Astrocyte (in vitro differentiated cells and primary cell): ENCODE measurements at regions not wholly inside any gene's neighbourhood (a gene's known extent, or its start where the extent isn't known, plus 50 kb on each side); places are given as distances from the start of the nearest gene placed in this dataset.

Experiments used
- DNase-seq: peaks from one replicate; pipeline ENCODE4 v3.0.0-alpha.2; 2010; ENCODE audit warnings: low read depth
- FAIRE-seq: peaks from 2 replicates; lab custom pipeline; 2011; peaks lifted over from hg19 to GRCh38; lab: Jason Lieb, UNC
- H2AFZ ChIP-seq: 2 replicates; pipeline ENCODE4 v1.6.0; 2012; ENCODE audit warnings: low read depth, low read length, inconsistent platforms
- H3K27ac ChIP-seq: 2 replicates; pipeline ENCODE4 v1.5.1; 2011; ENCODE audit warnings: low read depth, low read length, inconsistent platforms
- H3K27me3 ChIP-seq: 2 replicates; pipeline ENCODE4 v1.6.0; 2011; ENCODE audit warnings: low read length, inconsistent platforms; ENCODE audit not compliant: insufficient read depth
- H3K36me3 ChIP-seq: 2 replicates; pipeline ENCODE4 v1.5.1; 2011; ENCODE audit warnings: low read length, inconsistent platforms; ENCODE audit not compliant: insufficient read depth
- H3K4me1 ChIP-seq: 2 replicates; pipeline ENCODE4 v1.5.1; 2011; ENCODE audit warnings: low read length, inconsistent platforms; ENCODE audit not compliant: insufficient read depth
- H3K4me2 ChIP-seq: 2 replicates; pipeline ENCODE4 v1.6.0; 2012; ENCODE audit warnings: low read length, inconsistent platforms
- H3K4me3 ChIP-seq: 2 replicates; pipeline ENCODE4 v1.5.1; 2011; ENCODE audit warnings: low read depth, mild to moderate bottlenecking, low read length, inconsistent platforms; ENCODE audit not compliant: insufficient read depth
- H3K79me2 ChIP-seq: 2 replicates; pipeline ENCODE4 v1.6.0; 2012; ENCODE audit warnings: mild to moderate bottlenecking, low read length, inconsistent platforms; ENCODE audit not compliant: insufficient read depth
- H3K9ac ChIP-seq: 2 replicates; pipeline ENCODE4 v1.6.0; 2012; ENCODE audit warnings: mild to moderate bottlenecking, low read length, inconsistent platforms
- H3K9me3 ChIP-seq: 2 replicates; pipeline ENCODE4 v1.5.1; 2012; ENCODE audit warnings: low read depth, mild to moderate bottlenecking, low read length, inconsistent platforms; ENCODE audit not compliant: insufficient read depth
- H4K20me1 ChIP-seq: 2 replicates; pipeline ENCODE4 v1.6.0; 2012; ENCODE audit warnings: low read length, inconsistent platforms; ENCODE audit not compliant: insufficient read depth
- H3K27ac Mint-ChIP-seq: one replicate; pipeline ENCODE4 v1.8.0; 2021; ENCODE audit warnings: mild to moderate bottlenecking, mixed read lengths; ENCODE audit not compliant: unreplicated experiment
- H3K27me3 Mint-ChIP-seq: one replicate; pipeline ENCODE4 v1.8.0; 2021; ENCODE audit warnings: low read depth, mixed read lengths; ENCODE audit not compliant: unreplicated experiment
- H3K36me3 Mint-ChIP-seq: one replicate; pipeline ENCODE4 v1.8.0; 2021; ENCODE audit warnings: low read depth, mixed read lengths; ENCODE audit not compliant: unreplicated experiment
- H3K4me1 Mint-ChIP-seq: one replicate; pipeline ENCODE4 v1.8.0; 2021; ENCODE audit warnings: low read depth, mixed read lengths; ENCODE audit not compliant: unreplicated experiment
- H3K4me3 Mint-ChIP-seq: one replicate; pipeline ENCODE4 v1.8.0; 2021; ENCODE audit warnings: mild to moderate bottlenecking, moderate library complexity, mixed read lengths; ENCODE audit not compliant: unreplicated experiment
- H3K9me3 Mint-ChIP-seq: one replicate; pipeline ENCODE4 v1.8.0; 2021; ENCODE audit warnings: mild to moderate bottlenecking, mixed read lengths; ENCODE audit not compliant: unreplicated experiment
- CTCF ChIP-seq: IDR thresholded peaks from 2 replicates; pipeline ENCODE4 v1.5.1; 2011; ENCODE audit warnings: low read depth, mild to moderate bottlenecking, inconsistent platforms, low read length, moderate library complexity; ENCODE audit not compliant: insufficient read depth
- EZH2 ChIP-seq: IDR thresholded peaks from 2 replicates; pipeline ENCODE4 v1.6.1; 2012; ENCODE audit warnings: mild to moderate bottlenecking, low read length, inconsistent platforms; ENCODE audit not compliant: insufficient read depth

GRCh38 chr1:112044745-112045144 lies 55.3 kb upstream of the KCND3 start:
- DNase-seq (no peak), FAIRE-seq (no peak)
- Histone ChIP-seq H3K36me3 (no peaks in the 10 kb centered on the region), H3K9me3 (no peaks in the 10 kb centered on the region), H4K20me1 (no peaks in the 10 kb centered on the region), H3K79me2 (no peaks in the 10 kb centered on the region), H3K4me2 (no peak overlapping the region), H2AFZ (no peak overlapping the region), H3K4me1 (no peaks in the 10 kb centered on the region), H3K27ac (no peak overlapping the region), H3K4me3 (no peak overlapping the region), H3K9ac (no peak overlapping the region), H3K27me3 (no peaks in the 10 kb centered on the region)
- H3K9me3 Mint-ChIP-seq, result peaks cover 2% of the 10 kb centered on the region
- no peaks in the 10 kb centered on the region for H3K36me3 Mint-ChIP-seq
- no peak overlapping the region for H3K4me3 Mint-ChIP-seq
- H3K4me1 Mint-ChIP-seq, result no peaks in the 10 kb centered on the region
- H3K27ac Mint-ChIP-seq, result no peak overlapping the region
- no peak for TF ChIP-seq EZH2
- TF ChIP-seq CTCF, result no peak
- H3K27me3 Mint-ChIP-seq, result peaks cover 50% of the 10 kb centered on the region

GRCh38 chr1:112046630-112047029 lies 57.2 kb upstream of the KCND3 start:
- FAIRE-seq (no peak), DNase-seq (no peak)
- H3K36me3 ChIP-seq, result no peaks in the 10 kb centered on the region
- Mint-ChIP-seq H3K27me3 (peaks cover 49% of the 10 kb centered on the region), H3K4me3 (no peak overlapping the region), H3K27ac (no peak overlapping the region), H3K9me3 (peaks cover 2% of the 10 kb centered on the region), H3K36me3 (no peaks in the 10 kb centered on the region), H3K4me1 (no peaks in the 10 kb centered on the region)
- H3K4me3 ChIP-seq, result no peak overlapping the region
- H3K79me2 ChIP-seq, result no peaks in the 10 kb centered on the region
- H3K27me3 ChIP-seq, result no peaks in the 10 kb centered on the region
- no peak overlapping the region for H3K27ac ChIP-seq
- TF ChIP-seq EZH2 (no peak), CTCF (no peak)
- H3K9me3 ChIP-seq, result no peaks in the 10 kb centered on the region
- H3K4me1 ChIP-seq, result no peaks in the 10 kb centered on the region
- H3K4me2 ChIP-seq, result no peak overlapping the region
- H2AFZ ChIP-seq, result no peak overlapping the region
- no peak overlapping the region for H3K9ac ChIP-seq
- H4K20me1 ChIP-seq, result no peaks in the 10 kb centered on the region

- H3K27ac ChIP-seq, result no peak overlapping the region
- TF ChIP-seq EZH2 (no peak), CTCF (no peak)
- H3K4me3 ChIP-seq, result no peak overlapping the region
- Mint-ChIP-seq H3K4me3 (no peak overlapping the region), H3K36me3 (no peaks in the 10 kb centered on the region), H3K27ac (no peak overlapping the region), H3K4me1 (no peaks in the 10 kb centered on the region), H3K27me3 (peaks cover 36% of the 10 kb centered on the region), H3K9me3 (no peaks in the 10 kb centered on the region)
- H3K79me2 ChIP-seq, result no peaks in the 10 kb centered on the region
- no peak overlapping the region for H2AFZ ChIP-seq
- no peaks in the 10 kb centered on the region for H4K20me1 ChIP-seq
- FAIRE-seq, result no peak
- H3K27me3 ChIP-seq, result no peaks in the 10 kb centered on the region
- H3K4me2 ChIP-seq, result no peak overlapping the region
- DNase-seq, result no peak
- no peaks in the 10 kb centered on the region for H3K4me1 ChIP-seq
- H3K36me3 ChIP-seq, result no peaks in the 10 kb centered on the region
- H3K9ac ChIP-seq, result no peak overlapping the region
- H3K9me3 ChIP-seq, result no peaks in the 10 kb centered on the region
These were observed 59.0 kb upstream of the KCND3 start for GRCh38 chr1:112048421-112048820.
